ENCODE measurements at regions not wholly inside any gene's neighbourhood (a gene's known extent, or its start where the extent isn't known, plus 50 kb on each side); places are given as distances from the start of the nearest gene placed in this dataset.
"Not testable (repeated sequence)": the region's sequence is repeated elsewhere in the genome, so short reads cannot be mapped to it uniquely, and the experiment has no call there.

- H3K27me3 ChIP-seq (ENCODE audit: control insufficient read depth, insufficient read depth, low read length); H3K27ac ChIP-seq (ENCODE audit: low read depth in 2 of 2, low read length in 2 of 2); FAIRE-seq; H3K9me3 ChIP-seq (ENCODE audit: control insufficient read depth in 2 of 3, insufficient read depth in 1 of 3, low read length in 3 of 3); H3K4me1 ChIP-seq (ENCODE audit: control insufficient read depth in 2 of 3, insufficient read depth in 2 of 3, low read depth in 1 of 3, low read length in 3 of 3); intact Hi-C loops (cut with DNase I); H3K9ac ChIP-seq (ENCODE audit: low read length in 3 of 3); H3K4me3 ChIP-seq (ENCODE audit: low read length in 3 of 3); H3K36me3 ChIP-seq (ENCODE audit: control insufficient read depth in 2 of 3, insufficient read depth in 3 of 3, low read length in 3 of 3); DNase-seq: not testable (repeated sequence)
These were observed 300.1 kb downstream of the BCL2L11 start for GRCh38 chr2:111420835-111421234.

- FAIRE-seq; H3K27me3 ChIP-seq (ENCODE audit: control insufficient read depth, insufficient read depth, low read length); H3K36me3 ChIP-seq (ENCODE audit: control insufficient read depth in 2 of 3, insufficient read depth in 3 of 3, low read length in 3 of 3); intact Hi-C loops (cut with DNase I); H3K9ac ChIP-seq (ENCODE audit: low read length in 3 of 3); H3K9me3 ChIP-seq (ENCODE audit: control insufficient read depth in 2 of 3, insufficient read depth in 1 of 3, low read length in 3 of 3); H3K4me3 ChIP-seq (ENCODE audit: low read length in 3 of 3); H3K27ac ChIP-seq (ENCODE audit: low read depth in 2 of 2, low read length in 2 of 2); DNase-seq; H3K4me1 ChIP-seq (ENCODE audit: control insufficient read depth in 2 of 3, insufficient read depth in 2 of 3, low read depth in 1 of 3, low read length in 3 of 3): not testable (repeated sequence)
These were observed 301.2 kb downstream of the BCL2L11 start for GRCh38 chr2:111421949-111422348.

- H3K4me3 ChIP-seq (ENCODE audit: low read length in 3 of 3); H3K36me3 ChIP-seq (ENCODE audit: control insufficient read depth in 2 of 3, insufficient read depth in 3 of 3, low read length in 3 of 3); H3K9ac ChIP-seq (ENCODE audit: low read length in 3 of 3); intact Hi-C loops (cut with DNase I); FAIRE-seq; H3K9me3 ChIP-seq (ENCODE audit: control insufficient read depth in 2 of 3, insufficient read depth in 1 of 3, low read length in 3 of 3); H3K27ac ChIP-seq (ENCODE audit: low read depth in 2 of 2, low read length in 2 of 2); H3K4me1 ChIP-seq (ENCODE audit: control insufficient read depth in 2 of 3, insufficient read depth in 2 of 3, low read depth in 1 of 3, low read length in 3 of 3); H3K27me3 ChIP-seq (ENCODE audit: control insufficient read depth, insufficient read depth, low read length): not testable (repeated sequence)
- peak in 3 of 5 donors; percentile 0 to 26 (median 14) for DNase-seq
These were observed 301.8 kb downstream of the BCL2L11 start for GRCh38 chr2:111422562-111422961.

- DNase-seq; H3K27ac ChIP-seq (ENCODE audit: low read depth in 2 of 2, low read length in 2 of 2); H3K27me3 ChIP-seq (ENCODE audit: control insufficient read depth, insufficient read depth, low read length); FAIRE-seq; H3K9me3 ChIP-seq (ENCODE audit: control insufficient read depth in 2 of 3, insufficient read depth in 1 of 3, low read length in 3 of 3); H3K4me1 ChIP-seq (ENCODE audit: control insufficient read depth in 2 of 3, insufficient read depth in 2 of 3, low read depth in 1 of 3, low read length in 3 of 3); H3K9ac ChIP-seq (ENCODE audit: low read length in 3 of 3); intact Hi-C loops (cut with DNase I); H3K4me3 ChIP-seq (ENCODE audit: low read length in 3 of 3); H3K36me3 ChIP-seq (ENCODE audit: control insufficient read depth in 2 of 3, insufficient read depth in 3 of 3, low read length in 3 of 3): not testable (repeated sequence)
These were observed 302.5 kb downstream of the BCL2L11 start for GRCh38 chr2:111423184-111423583.

- H3K9me3 ChIP-seq (ENCODE audit: control insufficient read depth in 2 of 3, insufficient read depth in 1 of 3, low read length in 3 of 3); H3K4me1 ChIP-seq (ENCODE audit: control insufficient read depth in 2 of 3, insufficient read depth in 2 of 3, low read depth in 1 of 3, low read length in 3 of 3); H3K4me3 ChIP-seq (ENCODE audit: low read length in 3 of 3); H3K9ac ChIP-seq (ENCODE audit: low read length in 3 of 3); H3K27me3 ChIP-seq (ENCODE audit: control insufficient read depth, insufficient read depth, low read length); FAIRE-seq; intact Hi-C loops (cut with DNase I); H3K36me3 ChIP-seq (ENCODE audit: control insufficient read depth in 2 of 3, insufficient read depth in 3 of 3, low read length in 3 of 3); DNase-seq; H3K27ac ChIP-seq (ENCODE audit: low read depth in 2 of 2, low read length in 2 of 2): not testable (repeated sequence)
These were observed 303.5 kb downstream of the BCL2L11 start for GRCh38 chr2:111424176-111424575.

- H3K27me3 ChIP-seq (ENCODE audit: control insufficient read depth, insufficient read depth, low read length); intact Hi-C loops (cut with DNase I); FAIRE-seq; DNase-seq; H3K27ac ChIP-seq (ENCODE audit: low read depth in 2 of 2, low read length in 2 of 2); H3K36me3 ChIP-seq (ENCODE audit: control insufficient read depth in 2 of 3, insufficient read depth in 3 of 3, low read length in 3 of 3); H3K9ac ChIP-seq (ENCODE audit: low read length in 3 of 3); H3K4me1 ChIP-seq (ENCODE audit: control insufficient read depth in 2 of 3, insufficient read depth in 2 of 3, low read depth in 1 of 3, low read length in 3 of 3); H3K4me3 ChIP-seq (ENCODE audit: low read length in 3 of 3); H3K9me3 ChIP-seq (ENCODE audit: control insufficient read depth in 2 of 3, insufficient read depth in 1 of 3, low read length in 3 of 3): not testable (repeated sequence)
These were observed 304.2 kb downstream of the BCL2L11 start for GRCh38 chr2:111424851-111425309.

- H3K4me1 ChIP-seq (ENCODE audit: control insufficient read depth in 2 of 3, insufficient read depth in 2 of 3, low read depth in 1 of 3, low read length in 3 of 3); H3K4me3 ChIP-seq (ENCODE audit: low read length in 3 of 3); intact Hi-C loops (cut with DNase I); FAIRE-seq; H3K27ac ChIP-seq (ENCODE audit: low read depth in 2 of 2, low read length in 2 of 2); H3K9ac ChIP-seq (ENCODE audit: low read length in 3 of 3); H3K27me3 ChIP-seq (ENCODE audit: control insufficient read depth, insufficient read depth, low read length); H3K9me3 ChIP-seq (ENCODE audit: control insufficient read depth in 2 of 3, insufficient read depth in 1 of 3, low read length in 3 of 3); H3K36me3 ChIP-seq (ENCODE audit: control insufficient read depth in 2 of 3, insufficient read depth in 3 of 3, low read length in 3 of 3); DNase-seq: not testable (repeated sequence)
These were observed 305.1 kb downstream of the BCL2L11 start for GRCh38 chr2:111425789-111426201.

- DNase-seq: peak in 1 of 5 donors; percentile 54
- H3K4me3 ChIP-seq (ENCODE audit: low read length in 3 of 3); H3K36me3 ChIP-seq (ENCODE audit: control insufficient read depth in 2 of 3, insufficient read depth in 3 of 3, low read length in 3 of 3); H3K9ac ChIP-seq (ENCODE audit: low read length in 3 of 3); H3K27me3 ChIP-seq (ENCODE audit: control insufficient read depth, insufficient read depth, low read length); H3K4me1 ChIP-seq (ENCODE audit: control insufficient read depth in 2 of 3, insufficient read depth in 2 of 3, low read depth in 1 of 3, low read length in 3 of 3); H3K9me3 ChIP-seq (ENCODE audit: control insufficient read depth in 2 of 3, insufficient read depth in 1 of 3, low read length in 3 of 3); intact Hi-C loops (cut with DNase I); H3K27ac ChIP-seq (ENCODE audit: low read depth in 2 of 2, low read length in 2 of 2); FAIRE-seq: not testable (repeated sequence)
These were observed 306.6 kb downstream of the BCL2L11 start for GRCh38 chr2:111427346-111427745.

GRCh38 chr2:111428915-111429314, 308.2 kb downstream of the BCL2L11 start:
- intact Hi-C loops (cut with DNase I); H3K9ac ChIP-seq (ENCODE audit: low read length in 3 of 3); H3K36me3 ChIP-seq (ENCODE audit: control insufficient read depth in 2 of 3, insufficient read depth in 3 of 3, low read length in 3 of 3); H3K27ac ChIP-seq (ENCODE audit: low read depth in 2 of 2, low read length in 2 of 2); FAIRE-seq; H3K9me3 ChIP-seq (ENCODE audit: control insufficient read depth in 2 of 3, insufficient read depth in 1 of 3, low read length in 3 of 3); H3K27me3 ChIP-seq (ENCODE audit: control insufficient read depth, insufficient read depth, low read length); H3K4me3 ChIP-seq (ENCODE audit: low read length in 3 of 3); H3K4me1 ChIP-seq (ENCODE audit: control insufficient read depth in 2 of 3, insufficient read depth in 2 of 3, low read depth in 1 of 3, low read length in 3 of 3): not testable (repeated sequence)
- peak in 2 of 5 donors; percentile 12 to 23 for DNase-seq

Measured in kidney (tissue), 10 donors.